GM21737 (cell line): ENCODE measurements at regions not wholly inside any gene's neighbourhood (a gene's known extent, or its start where the extent isn't known, plus 50 kb on each side); places are given as distances from the start of the nearest gene placed in this dataset.
"Not testable (repeated sequence)": the region's sequence is repeated elsewhere in the genome, so short reads cannot be mapped to it uniquely, and the experiment has no call there.

ENCODE experiments used
- ATAC-seq: cut with Tn5 transposase; IDR thresholded peaks from one replicate; pipeline ENCODE4 v1.9.1; 2021; ENCODE audit warnings: mild to moderate bottlenecking, moderate library complexity; ENCODE audit not compliant: unreplicated experiment

DNA sequence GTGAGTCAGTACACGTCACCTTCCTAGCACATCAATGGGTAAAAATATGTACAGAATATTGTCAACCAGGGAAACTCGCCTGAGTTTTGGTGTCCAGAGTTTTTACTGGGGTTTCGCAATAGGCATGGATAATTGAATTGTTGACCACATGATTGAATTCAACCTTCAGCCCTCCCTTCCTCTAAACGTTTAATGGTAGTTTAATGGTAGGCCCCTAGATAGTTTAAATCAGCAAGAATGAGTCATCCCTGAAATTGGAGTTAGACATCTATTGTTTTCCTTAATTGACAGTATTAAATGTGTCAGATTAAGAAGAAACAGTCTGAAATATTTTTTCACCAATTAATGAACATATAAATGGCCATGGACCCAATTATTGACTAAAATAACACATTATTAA, 57.8 kb upstream of the CACNA2D1 start:
- no peak for ATAC-seq

DNA sequence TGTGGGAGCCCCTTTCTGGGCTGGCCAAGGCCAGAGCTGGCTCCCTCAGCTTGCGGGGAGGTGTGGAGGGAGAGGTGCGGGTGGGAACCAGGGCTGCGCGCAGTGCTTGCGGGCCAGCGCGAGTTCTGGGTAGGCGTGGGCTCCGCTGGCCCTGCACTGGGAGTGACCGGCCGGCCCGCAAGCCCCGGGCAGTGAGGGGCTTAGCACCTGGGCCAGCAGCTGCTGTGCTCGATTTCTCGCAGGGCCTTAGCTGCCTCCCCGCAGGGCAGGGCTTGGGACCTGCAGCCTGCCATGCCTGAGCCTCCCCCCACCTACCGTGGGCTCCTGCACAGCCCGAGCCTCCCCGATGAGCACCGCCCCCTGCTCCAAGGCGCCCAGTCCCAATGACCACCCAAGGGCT, 56.0 kb upstream of the CACNA2D1 start:
- not testable (repeated sequence) for ATAC-seq

DNA sequence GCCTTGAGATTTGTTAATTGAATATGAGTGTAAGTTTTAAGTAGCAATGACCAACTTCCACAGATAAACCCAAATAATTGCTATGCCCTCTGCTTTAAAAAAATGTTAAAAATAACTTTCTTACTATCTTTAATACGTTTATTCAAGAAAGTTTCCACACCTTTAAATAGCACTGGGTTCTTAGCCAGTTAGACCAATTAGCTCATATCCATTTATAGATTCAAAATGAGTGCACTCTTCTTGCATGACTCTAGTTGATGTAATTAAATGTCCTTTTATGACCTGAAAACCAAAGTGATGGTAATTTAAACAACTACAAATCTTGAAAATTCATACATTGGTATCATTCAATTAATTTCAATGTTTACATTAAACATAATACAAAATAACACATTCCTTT, 50.8 kb upstream of the CACNA2D1 start:
- no peak for ATAC-seq
